NOMO-1 treated with DMSO at 0.1 percent for 48 hours (cell line): ENCODE measurements at regions not wholly inside any gene's neighbourhood (a gene's known extent, or its start where the extent isn't known, plus 50 kb on each side); places are given as distances from the start of the nearest gene placed in this dataset.
A peak's percentile ranks its signal among the peaks of the same experiment; 100 is the strongest.
"Not testable (repeated sequence)": the region's sequence is repeated elsewhere in the genome, so short reads cannot be mapped to it uniquely, and the experiment has no call there.

Source experiments
- DNase-seq: peaks from one replicate; lab custom pipeline; 2025; ENCODE audit not compliant: unreplicated experiment; lab: John Stamatoyannopoulos, UW

GRCh38 chr4:173777921-173778320, 247.9 kb upstream of the HAND2 start:
- no peak for DNase-seq

GRCh38 chr4:173777421-173777820, 247.4 kb upstream of the HAND2 start:
- DNase-seq = no peak

DNA sequence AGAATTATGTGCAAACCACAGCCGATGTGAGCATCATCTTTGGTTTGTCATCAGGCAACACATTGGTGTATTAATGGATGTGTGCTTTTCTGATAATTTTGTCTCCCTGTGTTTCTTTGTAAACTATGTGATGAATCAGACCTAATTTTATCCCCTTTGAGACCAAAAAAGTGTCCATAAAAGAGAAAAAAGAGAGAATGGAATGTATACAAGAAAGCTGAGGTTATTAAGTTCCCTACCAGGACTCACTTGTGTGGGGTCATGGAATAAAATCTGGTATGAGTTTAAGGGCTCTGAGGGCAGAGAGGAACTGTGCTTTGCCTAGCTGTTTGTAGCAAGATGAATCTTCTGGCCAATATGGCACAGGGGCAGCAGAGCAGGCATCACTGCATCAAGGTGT, 239.5 kb upstream of the HAND2 start:
- DNase-seq = no peak

DNA sequence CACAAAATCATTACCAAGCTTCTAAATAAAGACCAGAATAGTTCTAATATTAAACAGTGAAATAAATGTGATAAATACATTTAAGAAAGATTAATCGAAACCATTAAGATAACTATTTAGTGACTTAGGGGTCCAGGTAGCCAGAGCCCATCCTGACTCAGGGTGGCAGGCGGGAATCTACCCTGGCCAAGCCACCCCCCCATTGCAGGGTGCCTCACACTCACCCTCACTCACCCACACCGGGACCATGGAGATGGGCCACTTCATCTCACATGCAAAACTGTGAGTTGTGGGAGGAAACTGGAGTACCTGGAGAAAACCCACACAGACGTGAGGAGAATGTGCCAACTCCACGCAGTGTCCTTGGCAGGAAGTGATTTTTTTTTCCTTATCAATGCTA, 237.6 kb upstream of the HAND2 start:
- DNase-seq = no peak

DNA sequence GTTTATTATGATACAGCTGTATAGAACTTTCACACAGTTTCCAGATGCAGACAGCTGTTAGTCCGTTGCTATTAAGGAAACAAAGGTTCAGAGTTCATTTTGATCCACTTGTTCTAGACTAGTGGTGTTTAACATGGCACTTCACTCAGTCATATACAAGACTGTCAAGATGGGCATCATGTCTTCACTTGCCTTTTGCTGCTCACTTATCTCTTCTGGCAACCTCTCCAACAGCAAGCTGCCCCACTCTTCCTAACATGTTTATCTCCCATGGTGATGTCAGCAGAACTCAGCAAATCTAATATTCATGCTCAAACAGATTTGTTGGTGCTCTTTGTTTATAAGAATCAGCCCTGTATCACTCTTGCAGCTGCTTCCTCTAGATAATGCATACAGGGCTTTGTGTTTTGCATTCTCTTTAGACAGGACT, 236.2 kb upstream of the HAND2 start:
- DNase-seq = no peak

DNA sequence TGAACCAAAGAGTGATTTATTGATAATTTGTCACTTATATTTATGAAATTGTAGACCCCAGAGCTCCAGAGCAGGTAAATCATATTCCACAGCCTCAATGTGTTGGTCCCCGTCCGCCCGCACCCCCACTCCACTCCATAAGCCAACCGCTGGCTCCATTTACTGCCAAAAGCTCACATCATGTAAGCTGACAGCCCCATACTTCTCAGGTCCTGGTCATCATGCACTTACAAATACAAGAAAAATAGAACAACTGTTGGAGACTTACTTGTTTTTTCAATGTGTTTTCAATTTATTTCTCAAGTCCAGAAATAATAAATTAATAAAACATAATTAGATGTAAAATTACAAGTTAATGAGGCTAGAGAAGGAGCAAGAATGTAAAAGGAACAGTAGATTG, 235.7 kb upstream of the HAND2 start:
- no peak for DNase-seq

DNA sequence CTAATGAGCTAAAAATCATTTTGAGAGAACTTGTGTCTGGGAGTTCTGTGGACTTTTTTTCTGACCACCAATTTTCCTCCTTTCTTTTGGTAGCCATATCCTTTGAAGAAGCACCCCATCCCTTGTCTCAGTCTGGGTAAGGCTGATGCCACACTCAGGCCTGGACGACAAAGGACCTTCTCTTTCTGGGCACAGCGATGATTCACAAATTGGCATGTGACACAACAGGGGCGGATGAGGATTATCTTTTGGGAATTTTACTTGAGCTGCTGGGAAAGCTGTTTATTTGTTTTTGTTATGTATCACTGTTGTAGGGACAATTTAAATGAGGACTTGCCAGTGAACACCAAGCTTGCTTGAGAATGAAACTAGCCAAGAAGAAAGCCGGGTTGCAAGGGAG, 233.4 kb upstream of the HAND2 start:
- DNase-seq = no peak

GRCh38 chr4:173761938-173762337, 231.9 kb upstream of the HAND2 start:
- no peak for DNase-seq

GRCh38 chr4:173761236-173761635, 231.2 kb upstream of the HAND2 start:
- no peak for DNase-seq

- DNase-seq = no peak
Observed at GRCh38 chr4:173758132-173758531, 228.1 kb upstream of the HAND2 start.

- no peak for DNase-seq
Observed at GRCh38 chr4:173753408-173753807, 223.4 kb upstream of the HAND2 start.

- no peak for DNase-seq
Observed at GRCh38 chr4:173752610-173753230, 222.7 kb upstream of the HAND2 start.

GRCh38 chr4:173748353-173748752, 218.3 kb upstream of the HAND2 start:
- no peak for DNase-seq

DNA sequence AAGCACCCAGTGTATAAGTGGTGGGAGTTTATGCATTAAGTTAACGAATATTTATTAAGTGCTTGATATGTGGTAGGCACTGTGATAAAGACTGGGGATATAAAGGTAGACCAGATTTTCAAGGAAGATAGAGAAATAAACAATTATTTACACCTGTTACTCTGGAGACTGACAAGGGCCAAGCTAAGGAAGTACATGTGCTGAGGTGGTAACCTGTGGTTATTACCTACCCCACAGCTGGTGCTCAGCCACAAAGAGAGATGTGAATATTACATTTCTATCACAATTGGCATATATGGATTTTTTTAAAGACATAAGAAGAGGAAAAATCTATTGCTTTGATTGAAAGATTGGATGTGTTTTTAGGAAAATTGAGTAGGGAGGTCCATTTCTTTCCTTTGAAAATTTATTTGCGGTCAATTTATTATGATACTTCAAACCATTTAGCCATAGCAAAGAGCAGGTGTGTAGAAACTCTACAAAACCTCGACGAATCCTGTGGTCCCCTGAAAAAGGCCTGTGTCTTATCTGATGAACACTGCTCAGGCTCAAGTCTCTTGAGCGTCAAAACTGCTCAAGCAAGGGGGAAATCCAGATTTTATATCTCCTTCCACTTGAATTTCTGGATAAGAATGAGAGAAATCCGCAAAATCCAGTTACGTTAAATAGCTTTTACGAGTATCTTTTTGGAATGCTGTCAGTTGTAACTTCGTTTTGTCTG, 217.7 kb upstream of the HAND2 start:
- no peak for DNase-seq

GRCh38 chr4:173746424-173746823, 216.4 kb upstream of the HAND2 start:
- DNase-seq = no peak

- DNase-seq = no peak
Observed at GRCh38 chr4:173745765-173746164, 215.7 kb upstream of the HAND2 start.

- DNase-seq = peak; percentile 38
Observed at GRCh38 chr4:173736840-173737239, 206.8 kb upstream of the HAND2 start.

DNA sequence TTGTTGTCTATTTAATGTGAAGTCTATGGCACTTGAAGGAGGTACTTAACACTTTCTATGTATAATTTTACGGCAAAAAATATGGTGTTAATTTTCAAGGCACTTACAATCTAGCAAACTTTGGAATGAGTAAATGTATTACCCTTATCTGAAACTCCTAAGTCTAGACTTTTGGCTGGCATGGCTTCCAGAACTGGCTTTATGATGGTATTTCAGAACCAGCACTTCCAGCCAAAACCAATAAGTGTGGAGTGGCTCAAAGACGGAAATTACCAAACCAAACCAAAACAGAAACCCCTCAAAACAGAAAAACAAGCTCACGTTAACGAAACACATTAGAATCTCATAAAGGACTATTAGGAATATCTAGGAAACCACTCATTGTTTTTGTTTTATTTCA, 205.6 kb upstream of the HAND2 start:
- no peak for DNase-seq

DNA sequence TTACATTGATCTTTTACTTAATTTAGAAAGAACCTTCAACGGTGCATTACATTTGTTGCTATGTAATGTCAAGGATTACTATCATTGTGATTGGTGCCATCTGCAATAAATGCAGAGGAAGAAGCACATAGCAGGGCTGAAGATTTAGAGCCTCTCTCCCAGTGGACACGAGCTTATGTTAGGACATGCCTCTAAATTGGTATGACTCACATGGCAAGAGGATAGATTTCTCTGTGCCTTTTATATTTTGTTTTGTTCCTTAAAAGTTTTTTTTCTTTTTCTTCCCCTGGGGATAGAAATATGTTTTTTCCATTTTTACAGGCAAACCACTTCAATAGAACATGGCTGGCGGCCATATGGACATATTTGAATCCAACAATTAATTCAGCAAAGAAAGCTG, 205.0 kb upstream of the HAND2 start:
- DNase-seq = peak; percentile 17

- DNase-seq = peak; percentile 43
Observed at GRCh38 chr4:173731257-173731656, 201.2 kb upstream of the HAND2 start.

GRCh38 chr4:173722075-173722474, 192.0 kb upstream of the HAND2 start:
- no peak for DNase-seq

GRCh38 chr4:173718504-173718903, 188.5 kb upstream of the HAND2 start:
- DNase-seq = not testable (repeated sequence)

GRCh38 chr4:173717581-173717980, 187.6 kb upstream of the HAND2 start:
- no peak for DNase-seq
